ENCODE measurements at regions not wholly inside any gene's neighbourhood (a gene's known extent, or its start where the extent isn't known, plus 50 kb on each side); places are given as distances from the start of the nearest gene placed in this dataset.

GRCh38 chr2:62391696-62392095 lies 114.3 kb downstream of the TMEM17 start:
- TF ChIP-seq, protein P1, sequence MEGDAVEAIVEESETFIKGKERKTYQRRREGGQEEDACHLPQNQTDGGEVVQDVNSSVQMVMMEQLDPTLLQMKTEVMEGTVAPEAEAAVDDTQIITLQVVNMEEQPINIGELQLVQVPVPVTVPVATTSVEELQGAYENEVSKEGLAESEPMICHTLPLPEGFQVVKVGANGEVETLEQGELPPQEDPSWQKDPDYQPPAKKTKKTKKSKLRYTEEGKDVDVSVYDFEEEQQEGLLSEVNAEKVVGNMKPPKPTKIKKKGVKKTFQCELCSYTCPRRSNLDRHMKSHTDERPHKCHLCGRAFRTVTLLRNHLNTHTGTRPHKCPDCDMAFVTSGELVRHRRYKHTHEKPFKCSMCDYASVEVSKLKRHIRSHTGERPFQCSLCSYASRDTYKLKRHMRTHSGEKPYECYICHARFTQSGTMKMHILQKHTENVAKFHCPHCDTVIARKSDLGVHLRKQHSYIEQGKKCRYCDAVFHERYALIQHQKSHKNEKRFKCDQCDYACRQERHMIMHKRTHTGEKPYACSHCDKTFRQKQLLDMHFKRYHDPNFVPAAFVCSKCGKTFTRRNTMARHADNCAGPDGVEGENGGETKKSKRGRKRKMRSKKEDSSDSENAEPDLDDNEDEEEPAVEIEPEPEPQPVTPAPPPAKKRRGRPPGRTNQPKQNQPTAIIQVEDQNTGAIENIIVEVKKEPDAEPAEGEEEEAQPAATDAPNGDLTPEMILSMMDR (IDR thresholded peaks at IDR 0.05), result no peak
- TF ChIP-seq POLR2A (IDR thresholded peaks at IDR 0.05), result no peak

Measured in uterus (tissue), 2 donors.